ENCODE measurements at regions not wholly inside any gene's neighbourhood (a gene's known extent, or its start where the extent isn't known, plus 50 kb on each side); places are given as distances from the start of the nearest gene placed in this dataset.

DNA sequence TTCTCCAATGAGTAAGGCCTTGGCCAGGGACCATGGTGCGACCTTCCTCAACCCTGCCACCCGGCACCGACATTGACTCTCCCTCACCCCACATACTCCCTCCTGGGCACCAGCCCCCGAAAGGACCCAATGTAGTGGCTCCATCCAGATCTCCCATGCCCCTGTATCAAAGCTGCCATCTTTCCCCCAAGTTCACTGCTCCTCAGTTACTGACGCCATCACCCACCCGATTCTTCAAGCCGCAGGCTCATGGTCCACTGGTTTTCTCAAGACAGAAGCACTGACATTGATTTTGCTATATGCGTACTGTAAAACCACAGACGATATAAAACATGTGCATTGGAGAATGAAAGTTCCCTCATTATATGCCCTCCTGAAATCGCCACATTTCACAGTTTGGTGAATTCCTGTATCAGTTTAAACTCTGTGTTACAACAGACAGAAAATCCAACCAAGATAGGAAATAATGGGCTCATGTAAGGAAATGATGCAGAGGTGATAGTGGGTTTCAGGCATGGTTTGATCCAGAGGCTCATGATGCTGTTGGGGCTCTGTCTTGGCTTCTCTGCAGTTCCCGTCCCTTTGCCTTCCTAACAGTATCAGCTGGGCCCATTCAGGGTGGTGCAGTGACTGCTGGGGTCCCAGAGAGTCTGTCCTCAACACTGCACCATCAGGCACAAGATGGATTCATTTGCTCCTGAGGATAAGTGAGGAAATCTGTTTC is 207.3 kb upstream of the IER5L start:
- Histone ChIP-seq H3K4me3 (ENCODE audit: low read depth, low read length) (no peak overlapping the region), H3K27ac (no peak overlapping the region), H3K27me3 (replicated peaks) (no peaks in the 10 kb centered on the region), H3K36me3 (replicated peaks) (no peaks in the 10 kb centered on the region)
- in situ Hi-C loops (cut with HindIII; ENCODE audit: low pct_ligation_motif_present, low sequenced_read_pairs) = no loop called here
- no peak for DNase-seq
- TF ChIP-seq, protein P1, sequence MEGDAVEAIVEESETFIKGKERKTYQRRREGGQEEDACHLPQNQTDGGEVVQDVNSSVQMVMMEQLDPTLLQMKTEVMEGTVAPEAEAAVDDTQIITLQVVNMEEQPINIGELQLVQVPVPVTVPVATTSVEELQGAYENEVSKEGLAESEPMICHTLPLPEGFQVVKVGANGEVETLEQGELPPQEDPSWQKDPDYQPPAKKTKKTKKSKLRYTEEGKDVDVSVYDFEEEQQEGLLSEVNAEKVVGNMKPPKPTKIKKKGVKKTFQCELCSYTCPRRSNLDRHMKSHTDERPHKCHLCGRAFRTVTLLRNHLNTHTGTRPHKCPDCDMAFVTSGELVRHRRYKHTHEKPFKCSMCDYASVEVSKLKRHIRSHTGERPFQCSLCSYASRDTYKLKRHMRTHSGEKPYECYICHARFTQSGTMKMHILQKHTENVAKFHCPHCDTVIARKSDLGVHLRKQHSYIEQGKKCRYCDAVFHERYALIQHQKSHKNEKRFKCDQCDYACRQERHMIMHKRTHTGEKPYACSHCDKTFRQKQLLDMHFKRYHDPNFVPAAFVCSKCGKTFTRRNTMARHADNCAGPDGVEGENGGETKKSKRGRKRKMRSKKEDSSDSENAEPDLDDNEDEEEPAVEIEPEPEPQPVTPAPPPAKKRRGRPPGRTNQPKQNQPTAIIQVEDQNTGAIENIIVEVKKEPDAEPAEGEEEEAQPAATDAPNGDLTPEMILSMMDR (IDR thresholded peaks at IDR 0.05; ENCODE audit: low read depth, low read length, missing control alignments) = no peak

DNA sequence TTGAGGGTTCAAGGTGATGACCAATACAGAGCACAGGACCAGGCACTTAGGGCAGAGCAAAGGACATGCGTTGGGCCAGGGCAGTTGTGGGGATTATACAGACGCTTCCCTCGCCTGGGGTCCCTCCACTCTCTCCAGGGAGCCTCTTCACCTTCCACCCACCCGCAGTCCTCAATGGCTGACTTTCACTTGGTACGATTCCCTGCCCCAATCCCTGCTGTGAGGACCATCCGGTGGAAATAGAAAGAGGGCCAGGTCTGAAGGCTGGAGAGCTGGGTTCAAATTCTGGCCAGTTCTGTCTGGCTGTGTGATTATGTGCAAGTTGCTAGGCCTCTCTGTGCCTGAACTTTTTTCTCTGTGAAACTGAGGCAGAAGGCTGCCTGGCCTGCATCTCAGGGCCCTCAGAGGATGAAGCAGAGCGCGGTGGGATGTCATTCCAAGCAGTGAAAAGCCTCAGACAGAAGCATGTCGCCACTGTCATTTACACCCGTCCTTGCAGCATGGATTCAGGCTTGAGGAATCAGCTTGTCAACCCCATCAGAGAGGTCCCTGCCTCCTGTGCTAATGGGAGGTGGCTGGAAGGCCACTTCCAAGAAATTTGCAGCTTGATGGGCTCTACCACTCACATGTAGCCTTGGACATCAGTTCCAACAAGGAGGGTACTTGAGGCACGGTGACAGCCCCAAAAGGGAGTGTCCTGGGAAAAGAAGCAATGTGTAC is 206.6 kb upstream of the IER5L start:
- H3K27ac ChIP-seq = no peak overlapping the region
- no peaks in the 10 kb centered on the region for H3K27me3 ChIP-seq (replicated peaks)

GRCh38 chr9:129383561-129384490 is 205.8 kb upstream of the IER5L start:
- Histone ChIP-seq H3K27ac (no peak overlapping the region), H3K4me3 (ENCODE audit: low read depth, low read length) (peak overlapping the region; percentile 54), H3K27me3 (replicated peaks) (no peaks in the 10 kb centered on the region), H3K36me3 (replicated peaks) (no peaks in the 10 kb centered on the region)
- TF ChIP-seq, protein P1 (IDR thresholded peaks at IDR 0.05; ENCODE audit: low read depth, low read length, missing control alignments) = no peak
- in situ Hi-C loops (cut with HindIII; ENCODE audit: low pct_ligation_motif_present, low sequenced_read_pairs) = no loop called here
- peak; percentile 56 for DNase-seq

More for the DNA sequence above, 206.6 kb upstream of the IER5L start:
- Histone ChIP-seq H3K36me3 (replicated peaks) (no peaks in the 10 kb centered on the region), H3K4me3 (ENCODE audit: low read depth, low read length) (no peak overlapping the region)
- no peak for DNase-seq
- TF ChIP-seq, protein P1 (IDR thresholded peaks at IDR 0.05; ENCODE audit: low read depth, low read length, missing control alignments) = no peak
- in situ Hi-C loops (cut with HindIII; ENCODE audit: low pct_ligation_motif_present, low sequenced_read_pairs) = no loop called here

GRCh38 chr9:129383019-129383560 is 205.0 kb upstream of the IER5L start:
- DNase-seq = no peak

More at GRCh38 chr9:129383019-129383560, 205.0 kb upstream of the IER5L start:
- no peaks in the 10 kb centered on the region for H3K36me3 ChIP-seq (replicated peaks)
- TF ChIP-seq, protein P1 (IDR thresholded peaks at IDR 0.05; ENCODE audit: low read depth, low read length, missing control alignments) = no peak
- H3K4me3 ChIP-seq (ENCODE audit: low read depth, low read length) = peak overlapping the region; percentile 54
- H3K27ac ChIP-seq = no peak overlapping the region
- in situ Hi-C loops (cut with HindIII; ENCODE audit: low pct_ligation_motif_present, low sequenced_read_pairs) = no loop called here
- no peaks in the 10 kb centered on the region for H3K27me3 ChIP-seq (replicated peaks)

Measured in brain microvascular endothelial cell (primary cell).